Ascending aorta (tissue), 2 donors: ENCODE measurements at regions not wholly inside any gene's neighbourhood (a gene's known extent, or its start where the extent isn't known, plus 50 kb on each side); places are given as distances from the start of the nearest gene placed in this dataset.

Experiments
- DNase-seq, 2 donors: peaks; one replicate each; pipeline ENCODE4 v3.0.0-alpha.2; 2019; ENCODE audit warnings: low spot score in 2 of 2
- H3K27ac ChIP-seq, 2 donors: fragments of 200-600 bp; sonication (generic); one replicate each; pipeline ENCODE4 v1.5.1; 2016 to 2017; ENCODE audit warnings: mild to moderate bottlenecking in 1 of 2
- H3K27me3 ChIP-seq: fragments of 200-600 bp; sonication (generic); one replicate; pipeline ENCODE4 v1.5.1; 2017
- H3K36me3 ChIP-seq, 2 donors: fragments of 200-600 bp; sonication (generic); one replicate each; pipeline ENCODE4 v1.5.1; 2016
- H3K4me1 ChIP-seq, 2 donors: fragments of 200-600 bp; sonication (generic); one replicate each; pipeline ENCODE4 v1.5.1; 2016 to 2017; ENCODE audit warnings: mild to moderate bottlenecking in 1 of 2
- H3K4me3 ChIP-seq, 2 donors: fragments of 200-600 bp; sonication (generic); one replicate each; pipeline ENCODE4 v1.5.1; 2016 to 2017; ENCODE audit warnings: mild to moderate bottlenecking in 1 of 2
- H3K9me3 ChIP-seq, 2 donors: fragments of 200-600 bp; sonication (generic); one replicate each; pipeline ENCODE4 v1.5.1; 2016
- CTCF ChIP-seq, 3 experiments: fragments of 200-600 bp in 2 of 3; fragments of 450-650 bp in 1 of 3; sonication (generic) in 2 of 3; IDR thresholded peaks; one replicate each; pipeline ENCODE4 v1.5.1; 2016 to 2019; ENCODE audit warnings: antibody characterized with exemption in 3 of 3, mild to moderate bottlenecking in 1 of 3, moderate library complexity in 1 of 3
- intact Hi-C: fragments of 100-400 bp; cut with DNase I; formaldehyde crosslinking; loops from one replicate; pipeline ENCODE4 v1.15.1; 2023

- intact Hi-C loops, result no loop called here
Measured at GRCh38 chr10:105700218-105700617, 1059.1 kb downstream of the SORCS3 start.

GRCh38 chr10:105699504-105699903 is 1058.4 kb downstream of the SORCS3 start:
- intact Hi-C loops, result no loop called here
- TF ChIP-seq CTCF (IDR thresholded peaks at IDR 0.05), result no peak

More at GRCh38 chr10:105700218-105700617, 1059.1 kb downstream of the SORCS3 start:
- DNase-seq, result no peak
- Histone ChIP-seq H3K36me3 (no peaks in the 10 kb centered on the region), H3K4me1 (no peaks in the 10 kb centered on the region), H3K27ac (no peak overlapping the region), H3K9me3 (no peaks in the 10 kb centered on the region), H3K4me3 (no peak overlapping the region), H3K27me3 (no peaks in the 10 kb centered on the region)
- no peak for TF ChIP-seq CTCF (IDR thresholded peaks at IDR 0.05)

GRCh38 chr10:105698592-105698991 is 1057.5 kb downstream of the SORCS3 start:
- Histone ChIP-seq H3K4me3 (no peak overlapping the region), H3K27ac (no peak overlapping the region), H3K4me1 (no peaks in the 10 kb centered on the region), H3K36me3 (no peaks in the 10 kb centered on the region), H3K27me3 (no peaks in the 10 kb centered on the region), H3K9me3 (no peaks in the 10 kb centered on the region)
- intact Hi-C loops, result no loop called here
- DNase-seq, result no peak
- no peak for TF ChIP-seq CTCF (IDR thresholded peaks at IDR 0.05)

More at GRCh38 chr10:105699504-105699903, 1058.4 kb downstream of the SORCS3 start:
- no peak overlapping the region for H3K4me3 ChIP-seq
- no peaks in the 10 kb centered on the region for H3K4me1 ChIP-seq
- no peaks in the 10 kb centered on the region for H3K9me3 ChIP-seq
- no peaks in the 10 kb centered on the region for H3K27me3 ChIP-seq
- no peak for DNase-seq
- H3K36me3 ChIP-seq, result no peaks in the 10 kb centered on the region
- H3K27ac ChIP-seq, result no peak overlapping the region

GRCh38 chr10:105697290-105697780 is 1056.2 kb downstream of the SORCS3 start:
- no peak overlapping the region for H3K27ac ChIP-seq
- intact Hi-C loops, result no loop called here
- H3K9me3 ChIP-seq, result no peaks in the 10 kb centered on the region
- no peaks in the 10 kb centered on the region for H3K36me3 ChIP-seq
- DNase-seq, result no peak
- no peak overlapping the region for H3K4me3 ChIP-seq
- no peaks in the 10 kb centered on the region for H3K4me1 ChIP-seq
- H3K27me3 ChIP-seq, result no peaks in the 10 kb centered on the region
- no peak for TF ChIP-seq CTCF (IDR thresholded peaks at IDR 0.05)

GRCh38 chr10:105691811-105692210 is 1050.7 kb downstream of the SORCS3 start:
- Histone ChIP-seq H3K36me3 (no peaks in the 10 kb centered on the region), H3K4me3 (no peak overlapping the region), H3K27ac (no peak overlapping the region), H3K9me3 (no peaks in the 10 kb centered on the region), H3K27me3 (no peaks in the 10 kb centered on the region), H3K4me1 (no peaks in the 10 kb centered on the region)
- no peak for DNase-seq
- no peak for TF ChIP-seq CTCF (IDR thresholded peaks at IDR 0.05)
- intact Hi-C loops, result no loop called here

GRCh38 chr10:105682911-105683310 is 1041.8 kb downstream of the SORCS3 start:
- Histone ChIP-seq H3K4me1 (no peaks in the 10 kb centered on the region), H3K9me3 (no peaks in the 10 kb centered on the region), H3K4me3 (no peak overlapping the region), H3K27me3 (no peaks in the 10 kb centered on the region), H3K27ac (no peak overlapping the region), H3K36me3 (no peaks in the 10 kb centered on the region)
- no peak for TF ChIP-seq CTCF (IDR thresholded peaks at IDR 0.05)
- DNase-seq, result no peak
- intact Hi-C loops, result no loop called here
